Neural progenitor cell (in vitro differentiated cells): ENCODE measurements at regions not wholly inside any gene's neighbourhood (a gene's known extent, or its start where the extent isn't known, plus 50 kb on each side); places are given as distances from the start of the nearest gene placed in this dataset.

Source experiments
- DNase-seq: peaks from one replicate; pipeline ENCODE4 v3.0.0-alpha.2; 2016; ENCODE audit warnings: low spot score
- H2AFZ ChIP-seq: fragments of 200-600 bp; sonication (generic); replicated peaks from 2 replicates; pipeline ENCODE4 v1.6.1; 2016; ENCODE audit warnings: antibody characterized with exemption
- H3F3A ChIP-seq: fragments of 200-600 bp; sonication (generic); 2 replicates; pipeline ENCODE4 v1.6.1; 2016; ENCODE audit warnings: antibody characterized with exemption, low read depth
- H3K27ac ChIP-seq: fragments of 200-600 bp; sonication (generic); 2 replicates; pipeline ENCODE4 v1.5.1; 2016; ENCODE audit warnings: mild to moderate bottlenecking
- H3K27me3 ChIP-seq: fragments of 200-600 bp; sonication (generic); 2 replicates; pipeline ENCODE4 v1.6.1; 2016; ENCODE audit warnings: mild to moderate bottlenecking, moderate library complexity
- H3K36me3 ChIP-seq: fragments of 200-600 bp; sonication (generic); 2 replicates; pipeline ENCODE4 v1.5.1; 2016
- H3K4me1 ChIP-seq: fragments of 200-600 bp; sonication (generic); 2 replicates; pipeline ENCODE4 v1.6.1; 2016; ENCODE audit warnings: mixed run types
- H3K4me2 ChIP-seq: fragments of 200-600 bp; sonication (generic); 2 replicates; pipeline ENCODE4 v1.6.1; 2016
- H3K4me3 ChIP-seq: fragments of 200-600 bp; sonication (generic); 2 replicates; pipeline ENCODE4 v1.5.1; 2016
- H3K79me2 ChIP-seq: fragments of 200-600 bp; sonication (generic); 2 replicates; pipeline ENCODE4 v1.6.1; 2016; ENCODE audit warnings: low read depth
- H3K9ac ChIP-seq: fragments of 200-600 bp; sonication (generic); 2 replicates; pipeline ENCODE4 v1.6.1; 2016
- H3K9me3 ChIP-seq: fragments of 200-600 bp; sonication (generic); 2 replicates; pipeline ENCODE4 v1.5.1; 2016; ENCODE audit warnings: low read depth
- H4K20me1 ChIP-seq: fragments of 200-600 bp; sonication (generic); 2 replicates; pipeline ENCODE4 v1.6.1; 2016; ENCODE audit warnings: low read depth
- H3K27ac Mint-ChIP-seq: 3 replicates; pipeline ENCODE4 v1.8.0; 2021; ENCODE audit warnings: mixed read lengths
- H3K27me3 Mint-ChIP-seq: 2 replicates; pipeline ENCODE4 v1.8.0; 2022; ENCODE audit warnings: low read depth, mild to moderate bottlenecking, inconsistent platforms, moderate library complexity, mixed read lengths; ENCODE audit not compliant: insufficient read depth
- H3K36me3 Mint-ChIP-seq: 3 replicates; pipeline ENCODE4 v1.8.0; 2021; ENCODE audit warnings: mixed read lengths
- H3K4me1 Mint-ChIP-seq: 3 replicates; pipeline ENCODE4 v1.8.0; 2021; ENCODE audit warnings: mixed read lengths
- H3K4me3 Mint-ChIP-seq: 3 replicates; pipeline ENCODE4 v1.8.0; 2021; ENCODE audit warnings: mild to moderate bottlenecking, moderate library complexity, mixed read lengths
- H3K9me3 Mint-ChIP-seq: 3 replicates; pipeline ENCODE4 v1.8.0; 2020; ENCODE audit warnings: mixed read lengths
- CTCF ChIP-seq: fragments of 200-600 bp; sonication (generic); IDR thresholded peaks from 2 replicates; pipeline ENCODE4 v1.5.1; 2017; ENCODE audit warnings: antibody characterized with exemption, mild to moderate bottlenecking
- EZH2 ChIP-seq: fragments of 200-600 bp; sonication (generic); IDR thresholded peaks from 2 replicates; pipeline ENCODE4 v1.6.1; 2017; ENCODE audit warnings: antibody characterized with exemption, mild to moderate bottlenecking, moderate library complexity
- EZH2phosphoT487 ChIP-seq: fragments of 200-600 bp; sonication (generic); IDR thresholded peaks from 2 replicates; pipeline ENCODE4 v1.6.1; 2017; ENCODE audit warnings: antibody characterized with exemption

GRCh38 chr3:170713653-170714052 lies 127.8 kb upstream of the SLC7A14 start:
- Mint-ChIP-seq H3K4me3 (no peak overlapping the region), H3K9me3 (peaks cover 16% of the 10 kb centered on the region), H3K4me1 (no peaks in the 10 kb centered on the region), H3K27ac (no peak overlapping the region), H3K27me3 (peaks cover 2% of the 10 kb centered on the region), H3K36me3 (no peaks in the 10 kb centered on the region)
- Histone ChIP-seq H3K27ac (no peak overlapping the region), H3K4me1 (no peaks in the 10 kb centered on the region), H4K20me1 (no peaks in the 10 kb centered on the region), H3K4me3 (no peak overlapping the region), H3K27me3 (no peaks in the 10 kb centered on the region), H3F3A (no peaks in the 10 kb centered on the region), H3K9ac (no peak overlapping the region), H2AFZ (no peak overlapping the region), H3K79me2 (no peaks in the 10 kb centered on the region), H3K9me3 (no peaks in the 10 kb centered on the region), H3K4me2 (no peak overlapping the region), H3K36me3 (no peaks in the 10 kb centered on the region)
- DNase-seq = no peak
- TF ChIP-seq EZH2phosphoT487 (no peak), CTCF (no peak), EZH2 (no peak)

- no peak overlapping the region for H3K27ac Mint-ChIP-seq
- no peak for TF ChIP-seq CTCF
- TF ChIP-seq EZH2 = no peak
- no peak for TF ChIP-seq EZH2phosphoT487
- H3K79me2 ChIP-seq = no peaks in the 10 kb centered on the region
- no peaks in the 10 kb centered on the region for H3K27me3 ChIP-seq
- no peak overlapping the region for H3K4me2 ChIP-seq
- H3K9ac ChIP-seq = no peak overlapping the region
- H3K4me1 Mint-ChIP-seq = no peaks in the 10 kb centered on the region
- H2AFZ ChIP-seq = no peak overlapping the region
- no peak for DNase-seq
- no peaks in the 10 kb centered on the region for H3K36me3 ChIP-seq
- H3K27ac ChIP-seq = no peak overlapping the region
- H3K9me3 ChIP-seq = no peaks in the 10 kb centered on the region
- no peaks in the 10 kb centered on the region for H4K20me1 ChIP-seq
- H3F3A ChIP-seq = no peaks in the 10 kb centered on the region
- H3K36me3 Mint-ChIP-seq = no peaks in the 10 kb centered on the region
- peaks cover 18% of the 10 kb centered on the region for H3K9me3 Mint-ChIP-seq
- H3K27me3 Mint-ChIP-seq = no peaks in the 10 kb centered on the region
- no peak overlapping the region for H3K4me3 ChIP-seq
- no peak overlapping the region for H3K4me3 Mint-ChIP-seq
- H3K4me1 ChIP-seq = no peaks in the 10 kb centered on the region
Measured at GRCh38 chr3:170712798-170713197, 126.9 kb upstream of the SLC7A14 start.

GRCh38 chr3:170712336-170712735 lies 126.5 kb upstream of the SLC7A14 start:
- Histone ChIP-seq H3K4me1 (no peaks in the 10 kb centered on the region), H3K4me2 (no peak overlapping the region), H3K36me3 (no peaks in the 10 kb centered on the region), H4K20me1 (no peaks in the 10 kb centered on the region), H3K4me3 (no peak overlapping the region), H3K27me3 (no peaks in the 10 kb centered on the region), H2AFZ (no peak overlapping the region), H3K79me2 (no peaks in the 10 kb centered on the region), H3F3A (no peaks in the 10 kb centered on the region), H3K27ac (no peak overlapping the region), H3K9ac (no peak overlapping the region), H3K9me3 (no peaks in the 10 kb centered on the region)
- no peaks in the 10 kb centered on the region for H3K4me1 Mint-ChIP-seq
- no peaks in the 10 kb centered on the region for H3K36me3 Mint-ChIP-seq
- no peak for DNase-seq
- TF ChIP-seq EZH2phosphoT487 = no peak
- no peak for TF ChIP-seq CTCF
- no peak for TF ChIP-seq EZH2
- H3K9me3 Mint-ChIP-seq = peaks cover 18% of the 10 kb centered on the region
- H3K4me3 Mint-ChIP-seq = no peak overlapping the region
- H3K27me3 Mint-ChIP-seq = no peaks in the 10 kb centered on the region
- no peak overlapping the region for H3K27ac Mint-ChIP-seq

- H3K4me3 Mint-ChIP-seq = no peak overlapping the region
- no peak for DNase-seq
- Histone ChIP-seq H3K4me2 (no peak overlapping the region), H4K20me1 (no peaks in the 10 kb centered on the region), H3K9me3 (no peaks in the 10 kb centered on the region), H3K27ac (no peak overlapping the region), H3K4me1 (no peaks in the 10 kb centered on the region), H3F3A (no peaks in the 10 kb centered on the region), H3K27me3 (no peaks in the 10 kb centered on the region), H3K79me2 (no peaks in the 10 kb centered on the region), H2AFZ (no peak overlapping the region), H3K9ac (no peak overlapping the region), H3K36me3 (no peaks in the 10 kb centered on the region), H3K4me3 (no peak overlapping the region)
- no peaks in the 10 kb centered on the region for H3K36me3 Mint-ChIP-seq
- no peak overlapping the region for H3K27ac Mint-ChIP-seq
- H3K27me3 Mint-ChIP-seq = no peaks in the 10 kb centered on the region
- TF ChIP-seq EZH2 = no peak
- TF ChIP-seq CTCF = no peak
- no peaks in the 10 kb centered on the region for H3K4me1 Mint-ChIP-seq
- H3K9me3 Mint-ChIP-seq = peaks cover 18% of the 10 kb centered on the region
Measured at GRCh38 chr3:170711786-170712185, 125.9 kb upstream of the SLC7A14 start.
